PC-3 (cell line): ENCODE measurements at regions not wholly inside any gene's neighbourhood (a gene's known extent, or its start where the extent isn't known, plus 50 kb on each side); places are given as distances from the start of the nearest gene placed in this dataset.

ENCODE experiments used
- ATAC-seq: fragments of 200-7000 bp; cut with Tn5 transposase; 2 replicates; pipeline ENCODE4 v1.9.1; 2020; ENCODE audit warnings: mild to moderate bottlenecking, moderate library complexity
- BruUV-seq: library from RNA; stranded (reverse); fragments of 400-500 nt; replicated peaks from 2 replicates; lab custom pipeline; 2021; lab: Mats Ljungman, UMichigan
- CTCF ChIA-PET: fragments of 300-600 bp; sonication (Branson Sonifier 250); formaldehyde crosslinking; loops from one replicate; lab custom pipeline; 2022; ENCODE audit warnings: antibody characterized with exemption; lab: Charles Lee
- POLR2A ChIA-PET: fragments of 300-600 bp; sonication (Branson Sonifier 250); formaldehyde crosslinking; loops from one replicate; lab custom pipeline; 2022; ENCODE audit warnings: antibody characterized with exemption; ENCODE audit not compliant: unreplicated experiment; lab: Charles Lee
- DNase-seq: peaks from one replicate; pipeline ENCODE4 v3.0.0-alpha.2; 2015
- H2AFZ ChIP-seq: fragments of 300-600 bp; sonication (generic); 2 replicates; pipeline ENCODE4 v1.6.0; 2016; ENCODE audit warnings: antibody characterized with exemption, low read length
- H3F3A ChIP-seq: fragments of 300-600 bp; sonication (generic); one replicate; pipeline ENCODE4 v1.6.0; 2017; ENCODE audit warnings: antibody characterized with exemption, low read length, control low read depth, mild to moderate bottlenecking; ENCODE audit not compliant: unreplicated experiment
- H3K27ac ChIP-seq: fragments of 300-600 bp; sonication (generic); 2 replicates; pipeline ENCODE4 v1.5.1; 2016; ENCODE audit warnings: mild to moderate bottlenecking, low read length
- H3K27me3 ChIP-seq: fragments of 300-600 bp; sonication (generic); 2 replicates; pipeline ENCODE4 v1.6.1; 2016; ENCODE audit warnings: low read length, mixed read lengths
- H3K36me3 ChIP-seq: fragments of 300-600 bp; sonication (generic); 2 replicates; pipeline ENCODE4 v1.6.1; 2016; ENCODE audit warnings: low read depth, mixed run types, low read length, mixed read lengths
- H3K4me1 ChIP-seq: fragments of 300-600 bp; sonication (generic); 2 replicates; pipeline ENCODE4 v1.5.1; 2016; ENCODE audit warnings: low read length; ENCODE audit not compliant: insufficient read depth
- H3K4me2 ChIP-seq: fragments of 300-600 bp; sonication (generic); 2 replicates; pipeline ENCODE4 v1.6.0; 2016; ENCODE audit warnings: low read length
- H3K4me3 ChIP-seq: fragments of 300-600 bp; sonication (generic); 2 replicates; pipeline ENCODE4 v1.5.1; 2016; ENCODE audit warnings: mild to moderate bottlenecking, low read length, mixed read lengths
- H3K79me2 ChIP-seq: fragments of 300-600 bp; sonication (generic); 2 replicates; pipeline ENCODE4 v1.6.1; 2017; ENCODE audit warnings: low read length, mixed read lengths
- H3K9ac ChIP-seq: fragments of 300-600 bp; sonication (generic); 2 replicates; pipeline ENCODE4 v1.6.0; 2016; ENCODE audit warnings: mild to moderate bottlenecking, low read length
- H3K9me2 ChIP-seq: fragments of 300-600 bp; sonication (generic); replicated peaks from 2 replicates; pipeline ENCODE4 v1.6.1; 2016; ENCODE audit warnings: mixed run types, low read length, mixed read lengths
- H3K9me3 ChIP-seq: fragments of 300-600 bp; sonication (generic); 2 replicates; pipeline ENCODE4 v1.6.1; 2016; ENCODE audit warnings: low read length, mixed read lengths
- H4K20me1 ChIP-seq: fragments of 300-600 bp; sonication (generic); 2 replicates; pipeline ENCODE4 v1.6.1; 2016; ENCODE audit warnings: low read length, mixed read lengths
- CTCF ChIP-seq: fragments of 300-600 bp; sonication (generic); conservative IDR thresholded peaks from 2 replicates; pipeline ENCODE4 v1.5.1; 2017; ENCODE audit warnings: antibody characterized with exemption, low read depth, mild to moderate bottlenecking, low read length
- EZH2 ChIP-seq: fragments of 300-600 bp; sonication (generic); IDR thresholded peaks from one replicate; pipeline ENCODE4 v1.6.1; 2017; ENCODE audit warnings: antibody characterized with exemption, mild to moderate bottlenecking, low read length; ENCODE audit not compliant: unreplicated experiment
- EZH2phosphoT487 ChIP-seq: fragments of 300-600 bp; sonication (generic); IDR thresholded peaks from 2 replicates; pipeline ENCODE4 v1.6.1; 2018; ENCODE audit warnings: mild to moderate bottlenecking, antibody characterized with exemption, low read length, borderline replicate concordance
- intact Hi-C: fragments of 100-400 bp; cut with micrococcal nuclease; formaldehyde crosslinking; loops from 2 replicates; pipeline ENCODE4 v1.9.0; 2023

- Histone ChIP-seq H3K9ac (no peak overlapping the region), H3K9me3 (no peaks in the 10 kb centered on the region), H3F3A (no peaks in the 10 kb centered on the region), H3K4me1 (no peaks in the 10 kb centered on the region), H2AFZ (no peak overlapping the region), H4K20me1 (no peaks in the 10 kb centered on the region), H3K79me2 (no peaks in the 10 kb centered on the region), H3K9me2 (no peaks in the 10 kb centered on the region), H3K4me2 (no peak overlapping the region), H3K36me3 (no peaks in the 10 kb centered on the region), H3K27ac (no peak overlapping the region), H3K4me3 (no peak overlapping the region), H3K27me3 (no peaks in the 10 kb centered on the region)
- intact Hi-C loops = no loop called here
- ChIA-PET CTCF (no interaction called here), POLR2A (no interaction called here)
- BruUV-seq = no TSS peak
- TF ChIP-seq EZH2 = no peak
- TF ChIP-seq EZH2phosphoT487 = no peak
- TF ChIP-seq CTCF = no peak
- DNase-seq (no peak), ATAC-seq (no peak)
Measured at GRCh38 chr5:94010814-94011213, 269.4 kb upstream of the POU5F2 start.

GRCh38 chr5:94009161-94009560 is 267.8 kb upstream of the POU5F2 start:
- ATAC-seq (no peak), DNase-seq (no peak)
- Histone ChIP-seq H2AFZ (no peak overlapping the region), H3K4me3 (no peak overlapping the region), H3K9me2 (no peaks in the 10 kb centered on the region), H3K36me3 (no peaks in the 10 kb centered on the region), H3F3A (no peaks in the 10 kb centered on the region), H3K4me1 (no peaks in the 10 kb centered on the region), H3K9ac (no peak overlapping the region), H3K27me3 (no peaks in the 10 kb centered on the region), H4K20me1 (no peaks in the 10 kb centered on the region), H3K27ac (no peak overlapping the region), H3K4me2 (no peak overlapping the region), H3K79me2 (no peaks in the 10 kb centered on the region), H3K9me3 (no peaks in the 10 kb centered on the region)
- intact Hi-C loops = no loop called here
- POLR2A ChIA-PET = no interaction called here
- CTCF ChIA-PET = no interaction called here
- TF ChIP-seq EZH2 (no peak), EZH2phosphoT487 (no peak), CTCF (no peak)
- no TSS peak for BruUV-seq

- POLR2A ChIA-PET = no interaction called here
Measured at GRCh38 chr5:93998951-93999455, 257.6 kb upstream of the POU5F2 start.

More at GRCh38 chr5:93998951-93999455, 257.6 kb upstream of the POU5F2 start:
- Histone ChIP-seq H3K4me3 (no peak overlapping the region), H2AFZ (no peak overlapping the region), H3K4me2 (no peak overlapping the region), H3F3A (no peaks in the 10 kb centered on the region), H3K36me3 (peaks cover 8% of the 10 kb centered on the region; the same call in 1 of the 2 replicates), H3K79me2 (no peaks in the 10 kb centered on the region), H3K27me3 (no peaks in the 10 kb centered on the region), H3K9me3 (0 out of 2 replicates have a peak, but pooled peaks cover 10% of the 10 kb centered on the region), H3K27ac (no peak overlapping the region), H3K4me1 (peaks cover 10% of the 10 kb centered on the region), H3K9ac (no peak overlapping the region), H4K20me1 (no peaks in the 10 kb centered on the region), H3K9me2 (no peaks in the 10 kb centered on the region)
- intact Hi-C loops = no loop called here
- no peak for TF ChIP-seq EZH2
- no peak for TF ChIP-seq CTCF
- no peak for TF ChIP-seq EZH2phosphoT487
- ATAC-seq = no peak
- DNase-seq = no peak
- CTCF ChIA-PET = no interaction called here
- BruUV-seq = no TSS peak
